ENCODE measurements at regions not wholly inside any gene's neighbourhood (a gene's known extent, or its start where the extent isn't known, plus 50 kb on each side); places are given as distances from the start of the nearest gene placed in this dataset.

GRCh38 chr14:97760050-97760449, 962.9 kb downstream of the VRK1 start:
- no peak for DNase-seq (ENCODE audit: extremely low read depth, insufficient read length)
- Histone ChIP-seq H3K27me3 (replicated peaks; ENCODE audit: control insufficient read depth, insufficient read depth, low read length) (no peaks in the 10 kb centered on the region), H3K4me3 (replicated peaks; ENCODE audit: low read depth, low read length) (no peak overlapping the region), H3K36me3 (ENCODE audit: control insufficient read depth, insufficient read depth, low read length) (no peaks in the 10 kb centered on the region)
- TF ChIP-seq, protein P1, sequence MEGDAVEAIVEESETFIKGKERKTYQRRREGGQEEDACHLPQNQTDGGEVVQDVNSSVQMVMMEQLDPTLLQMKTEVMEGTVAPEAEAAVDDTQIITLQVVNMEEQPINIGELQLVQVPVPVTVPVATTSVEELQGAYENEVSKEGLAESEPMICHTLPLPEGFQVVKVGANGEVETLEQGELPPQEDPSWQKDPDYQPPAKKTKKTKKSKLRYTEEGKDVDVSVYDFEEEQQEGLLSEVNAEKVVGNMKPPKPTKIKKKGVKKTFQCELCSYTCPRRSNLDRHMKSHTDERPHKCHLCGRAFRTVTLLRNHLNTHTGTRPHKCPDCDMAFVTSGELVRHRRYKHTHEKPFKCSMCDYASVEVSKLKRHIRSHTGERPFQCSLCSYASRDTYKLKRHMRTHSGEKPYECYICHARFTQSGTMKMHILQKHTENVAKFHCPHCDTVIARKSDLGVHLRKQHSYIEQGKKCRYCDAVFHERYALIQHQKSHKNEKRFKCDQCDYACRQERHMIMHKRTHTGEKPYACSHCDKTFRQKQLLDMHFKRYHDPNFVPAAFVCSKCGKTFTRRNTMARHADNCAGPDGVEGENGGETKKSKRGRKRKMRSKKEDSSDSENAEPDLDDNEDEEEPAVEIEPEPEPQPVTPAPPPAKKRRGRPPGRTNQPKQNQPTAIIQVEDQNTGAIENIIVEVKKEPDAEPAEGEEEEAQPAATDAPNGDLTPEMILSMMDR (IDR thresholded peaks at IDR 0.05; ENCODE audit: insufficient read depth, low read length, poor library complexity, severe bottlenecking), result no peak

- no peak for DNase-seq (ENCODE audit: extremely low read depth, insufficient read length)
- TF ChIP-seq, protein P1 (IDR thresholded peaks at IDR 0.05; ENCODE audit: insufficient read depth, low read length, poor library complexity, severe bottlenecking), result no peak
- no peaks in the 10 kb centered on the region for H3K36me3 ChIP-seq (ENCODE audit: control insufficient read depth, insufficient read depth, low read length)
- H3K4me3 ChIP-seq (replicated peaks; ENCODE audit: low read depth, low read length), result no peak overlapping the region
- H3K27me3 ChIP-seq (replicated peaks; ENCODE audit: control insufficient read depth, insufficient read depth, low read length), result no peaks in the 10 kb centered on the region
These were observed 965.2 kb downstream of the VRK1 start for GRCh38 chr14:97762386-97762785.

- H3K27me3 ChIP-seq (replicated peaks; ENCODE audit: control insufficient read depth, insufficient read depth, low read length), result no peaks in the 10 kb centered on the region
- TF ChIP-seq, protein P1 (IDR thresholded peaks at IDR 0.05; ENCODE audit: insufficient read depth, low read length, poor library complexity, severe bottlenecking), result no peak
- no peak overlapping the region for H3K4me3 ChIP-seq (replicated peaks; ENCODE audit: low read depth, low read length)
- no peak for DNase-seq (ENCODE audit: extremely low read depth, insufficient read length)
- no peaks in the 10 kb centered on the region for H3K36me3 ChIP-seq (ENCODE audit: control insufficient read depth, insufficient read depth, low read length)
These were observed 974.3 kb downstream of the VRK1 start for GRCh38 chr14:97771340-97772045.

GRCh38 chr14:97773598-97773997, 976.4 kb downstream of the VRK1 start:
- Histone ChIP-seq H3K36me3 (ENCODE audit: control insufficient read depth, insufficient read depth, low read length) (no peaks in the 10 kb centered on the region), H3K4me3 (replicated peaks; ENCODE audit: low read depth, low read length) (no peak overlapping the region), H3K27me3 (replicated peaks; ENCODE audit: control insufficient read depth, insufficient read depth, low read length) (no peaks in the 10 kb centered on the region)
- DNase-seq (ENCODE audit: extremely low read depth, insufficient read length), result no peak
- TF ChIP-seq, protein P1 (IDR thresholded peaks at IDR 0.05; ENCODE audit: insufficient read depth, low read length, poor library complexity, severe bottlenecking), result no peak

DNA sequence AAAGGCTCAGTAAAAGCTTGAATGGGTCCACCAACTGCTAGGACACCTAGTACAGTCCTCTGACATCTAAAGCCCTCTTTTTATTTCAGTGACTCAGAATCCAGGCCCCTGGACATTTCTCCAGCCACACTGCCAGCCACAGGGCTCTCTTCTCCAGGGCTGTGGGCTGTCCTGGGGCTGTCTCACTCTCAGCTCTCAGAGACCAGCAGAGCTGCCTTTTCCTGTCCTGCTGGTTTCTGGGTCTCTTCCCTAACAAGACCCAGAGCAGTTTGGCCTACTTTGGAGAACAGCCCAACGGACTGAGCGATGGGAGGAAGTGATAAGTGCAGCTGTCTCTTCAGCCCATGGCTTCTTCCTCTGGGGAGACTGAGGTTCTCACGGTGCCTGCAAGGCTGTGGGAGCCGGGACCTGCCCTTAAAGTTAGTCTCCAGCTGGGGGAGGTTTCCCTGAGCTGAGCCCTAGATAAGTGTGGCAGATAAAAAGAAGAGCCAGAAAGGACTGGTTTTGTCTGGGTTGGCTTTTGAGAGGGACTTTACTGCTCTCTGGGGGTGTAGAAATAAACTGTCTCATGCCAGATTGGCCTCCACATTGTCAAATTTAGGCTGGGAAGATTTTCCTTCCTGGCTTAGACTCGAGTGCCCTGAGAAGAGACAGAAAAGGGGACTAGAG, 979.8 kb downstream of the VRK1 start:
- no peaks in the 10 kb centered on the region for H3K36me3 ChIP-seq (ENCODE audit: control insufficient read depth, insufficient read depth, low read length)
- TF ChIP-seq, protein P1 (IDR thresholded peaks at IDR 0.05; ENCODE audit: insufficient read depth, low read length, poor library complexity, severe bottlenecking), result no peak
- no peaks in the 10 kb centered on the region for H3K27me3 ChIP-seq (replicated peaks; ENCODE audit: control insufficient read depth, insufficient read depth, low read length)
- DNase-seq (ENCODE audit: extremely low read depth, insufficient read length), result no peak
- H3K4me3 ChIP-seq (replicated peaks; ENCODE audit: low read depth, low read length), result no peak overlapping the region

Measured in GM06990 (cell line).